ENCODE measurements at regions not wholly inside any gene's neighbourhood (a gene's known extent, or its start where the extent isn't known, plus 50 kb on each side); places are given as distances from the start of the nearest gene placed in this dataset.

- Histone ChIP-seq H3K4me1 (ENCODE audit: insufficient read depth, low read length) (no peaks in the 10 kb centered on the region), H3K36me3 (ENCODE audit: insufficient read depth, low read length) (no peaks in the 10 kb centered on the region), H3K4me3 (ENCODE audit: low read length) (no peak overlapping the region), H3K27ac (ENCODE audit: low read depth, low read length) (no peak overlapping the region), H3K27me3 (ENCODE audit: insufficient read depth, low read length, poor library complexity, severe bottlenecking) (no peaks in the 10 kb centered on the region), H3K9me3 (ENCODE audit: low read length) (no peaks in the 10 kb centered on the region)
- no peaks in the 10 kb centered on the region for H3K36me3 Mint-ChIP-seq
- H3K27me3 Mint-ChIP-seq: peaks cover 0 to 1% of the 10 kb centered on the region in 2 donors
- no peak overlapping the region for H3K27ac Mint-ChIP-seq
- CTCF ChIA-PET: no interaction called here
- H3K4me1 Mint-ChIP-seq: no peaks in the 10 kb centered on the region
- POLR2A ChIA-PET: no interaction called here
- H3K4me3 Mint-ChIP-seq: no peak overlapping the region
- H3K9me3 Mint-ChIP-seq: peaks cover 0 to 4% (median 2%) of the 10 kb centered on the region in 5 donors
- no peak for DNase-seq
These were observed 155.7 kb upstream of the TMEM72 start for GRCh38 chr10:44755481-44755880.

DNA sequence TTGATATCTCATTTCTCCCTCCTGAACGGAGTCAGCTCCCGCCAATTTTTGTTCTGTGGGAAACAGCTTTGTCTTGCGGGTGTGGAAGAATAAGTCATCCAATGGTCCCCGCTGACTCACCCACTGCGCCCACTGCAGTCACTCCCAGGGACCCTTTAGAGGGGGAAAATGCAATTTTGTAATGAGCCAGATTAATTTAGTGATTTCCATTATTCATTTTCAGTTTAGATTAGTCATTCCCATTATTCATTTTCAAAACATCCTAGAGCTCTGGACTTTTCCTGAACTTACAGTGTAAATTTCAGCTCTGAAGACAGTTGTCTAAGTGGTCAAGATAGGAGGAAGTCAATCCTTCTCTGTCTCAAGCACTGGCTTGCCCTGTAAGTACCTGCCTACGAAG, 154.9 kb upstream of the TMEM72 start:
- H3K4me3 ChIP-seq (ENCODE audit: low read length): no peak overlapping the region
- POLR2A ChIA-PET: no interaction called here
- Mint-ChIP-seq H3K27me3 (peaks cover 0 to 3% of the 10 kb centered on the region in 2 donors), H3K36me3 (no peaks in the 10 kb centered on the region), H3K4me3 (no peak overlapping the region), H3K27ac (no peak overlapping the region), H3K9me3 (peaks cover 0 to 4% (median 2%) of the 10 kb centered on the region in 5 donors), H3K4me1 (no peaks in the 10 kb centered on the region)
- H3K27me3 ChIP-seq (ENCODE audit: insufficient read depth, low read length, poor library complexity, severe bottlenecking): no peaks in the 10 kb centered on the region
- H3K4me1 ChIP-seq (ENCODE audit: insufficient read depth, low read length): no peaks in the 10 kb centered on the region
- DNase-seq: no peak
- no peaks in the 10 kb centered on the region for H3K9me3 ChIP-seq (ENCODE audit: low read length)
- CTCF ChIA-PET: no interaction called here
- H3K27ac ChIP-seq (ENCODE audit: low read depth, low read length): no peak overlapping the region
- no peaks in the 10 kb centered on the region for H3K36me3 ChIP-seq (ENCODE audit: insufficient read depth, low read length)

DNA sequence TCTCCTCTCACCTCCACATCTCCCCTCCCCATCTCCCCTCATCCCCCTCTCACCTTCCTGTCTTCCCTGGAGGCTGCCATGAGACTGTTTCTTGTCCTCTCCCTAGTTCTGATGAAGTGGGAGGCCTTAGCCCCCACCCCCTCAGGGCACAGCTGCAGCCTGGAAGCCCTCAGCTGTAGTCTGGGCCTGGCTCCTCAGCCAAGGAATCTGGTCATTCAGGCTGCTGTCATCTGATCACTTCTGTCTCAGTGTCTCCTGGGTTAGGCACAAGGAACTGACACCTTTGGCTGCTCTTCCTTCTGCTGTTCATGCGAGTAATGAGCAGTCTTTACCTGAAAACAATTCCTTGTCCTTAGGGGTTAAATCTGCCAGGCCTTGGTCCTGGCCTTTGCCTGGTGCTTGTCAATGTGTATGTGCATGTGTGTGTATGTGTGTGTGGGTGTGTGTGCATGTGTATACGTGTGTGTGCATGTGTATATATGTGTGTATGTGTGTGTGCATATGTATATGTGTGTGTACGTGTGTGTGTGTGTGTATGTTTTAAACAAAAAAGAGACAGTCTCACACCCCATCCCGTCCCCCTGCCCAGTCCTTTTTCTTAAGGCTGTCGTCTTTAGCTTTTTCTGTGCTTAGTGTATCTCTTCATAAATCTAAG, 153.5 kb upstream of the TMEM72 start:
- Mint-ChIP-seq H3K36me3 (no peaks in the 10 kb centered on the region), H3K27ac (no peak overlapping the region), H3K9me3 (peaks cover 0 to 4% (median 2%) of the 10 kb centered on the region in 5 donors), H3K27me3 (peaks cover 0 to 3% of the 10 kb centered on the region in 2 donors), H3K4me3 (no peak overlapping the region), H3K4me1 (no peaks in the 10 kb centered on the region)
- no peaks in the 10 kb centered on the region for H3K27me3 ChIP-seq (ENCODE audit: insufficient read depth, low read length, poor library complexity, severe bottlenecking)
- no peak overlapping the region for H3K27ac ChIP-seq (ENCODE audit: low read depth, low read length)
- ChIA-PET POLR2A (no interaction called here), CTCF (no interaction called here)
- H3K36me3 ChIP-seq (ENCODE audit: insufficient read depth, low read length): no peaks in the 10 kb centered on the region
- no peak overlapping the region for H3K4me3 ChIP-seq (ENCODE audit: low read length)
- no peaks in the 10 kb centered on the region for H3K4me1 ChIP-seq (ENCODE audit: insufficient read depth, low read length)
- H3K9me3 ChIP-seq (ENCODE audit: low read length): no peaks in the 10 kb centered on the region
- no peak for DNase-seq

DNA sequence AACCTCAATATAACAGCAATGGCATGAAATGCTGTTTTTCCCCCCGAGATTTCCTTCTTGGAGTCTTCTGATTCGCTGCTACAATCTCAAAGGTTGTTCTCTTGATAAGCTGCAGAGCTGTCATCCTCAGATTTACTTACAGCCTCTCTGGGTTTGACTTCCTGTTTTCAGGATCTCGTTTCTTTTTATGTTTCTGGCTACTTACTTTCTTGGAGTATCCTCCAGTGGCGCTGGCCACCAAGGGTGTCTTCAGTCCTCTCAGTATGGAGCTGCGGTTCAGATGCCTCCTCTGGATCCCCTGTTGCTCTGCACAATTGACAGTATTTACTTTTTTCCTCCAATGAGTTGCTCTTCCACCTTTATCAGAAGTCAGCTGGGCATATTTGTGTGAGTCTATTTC, 152.0 kb upstream of the TMEM72 start:
- Histone ChIP-seq H3K4me1 (ENCODE audit: insufficient read depth, low read length) (no peaks in the 10 kb centered on the region), H3K27ac (ENCODE audit: low read depth, low read length) (no peak overlapping the region), H3K9me3 (ENCODE audit: low read length) (no peaks in the 10 kb centered on the region), H3K36me3 (ENCODE audit: insufficient read depth, low read length) (no peaks in the 10 kb centered on the region), H3K4me3 (ENCODE audit: low read length) (no peak overlapping the region), H3K27me3 (ENCODE audit: insufficient read depth, low read length, poor library complexity, severe bottlenecking) (no peaks in the 10 kb centered on the region)
- CTCF ChIA-PET: no interaction called here
- peaks cover 0 to 3% of the 10 kb centered on the region in 2 donors for H3K27me3 Mint-ChIP-seq
- no peaks in the 10 kb centered on the region for H3K36me3 Mint-ChIP-seq
- peaks cover 0 to 5% (median 0%) of the 10 kb centered on the region in 5 donors for H3K9me3 Mint-ChIP-seq
- H3K4me3 Mint-ChIP-seq: no peak overlapping the region
- H3K27ac Mint-ChIP-seq: no peak overlapping the region
- DNase-seq: no peak
- H3K4me1 Mint-ChIP-seq: no peaks in the 10 kb centered on the region
- POLR2A ChIA-PET: no interaction called here

DNA sequence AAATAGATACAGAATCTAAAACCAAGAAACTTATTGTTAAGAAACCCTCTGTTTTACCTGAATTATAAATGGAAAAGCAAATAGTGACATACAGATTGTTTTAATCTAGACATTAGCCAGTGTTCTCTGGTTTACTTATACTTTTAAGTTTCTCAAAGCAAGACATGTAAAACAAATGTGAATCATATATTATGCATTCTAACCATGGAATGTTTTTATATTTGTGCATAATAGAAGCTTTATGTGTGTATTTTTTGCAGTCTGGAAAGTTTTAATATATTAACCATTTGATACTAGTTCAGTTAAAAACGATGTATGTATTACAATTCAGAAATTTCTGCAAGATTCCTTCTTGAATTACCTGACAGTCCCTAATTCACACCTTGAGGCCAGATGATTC, 150.6 kb upstream of the TMEM72 start:
- Mint-ChIP-seq H3K36me3 (no peaks in the 10 kb centered on the region), H3K9me3 (peaks cover 0 to 7% (median 2%) of the 10 kb centered on the region in 5 donors), H3K27me3 (peaks cover 0 to 3% of the 10 kb centered on the region in 2 donors), H3K27ac (no peak overlapping the region), H3K4me3 (no peak overlapping the region), H3K4me1 (no peaks in the 10 kb centered on the region)
- ChIA-PET POLR2A (no interaction called here), CTCF (no interaction called here)
- Histone ChIP-seq H3K27me3 (ENCODE audit: insufficient read depth, low read length, poor library complexity, severe bottlenecking) (no peaks in the 10 kb centered on the region), H3K27ac (ENCODE audit: low read depth, low read length) (no peak overlapping the region), H3K36me3 (ENCODE audit: insufficient read depth, low read length) (no peaks in the 10 kb centered on the region), H3K9me3 (ENCODE audit: low read length) (no peaks in the 10 kb centered on the region), H3K4me1 (ENCODE audit: insufficient read depth, low read length) (no peaks in the 10 kb centered on the region), H3K4me3 (ENCODE audit: low read length) (no peak overlapping the region)
- DNase-seq: no peak

DNA sequence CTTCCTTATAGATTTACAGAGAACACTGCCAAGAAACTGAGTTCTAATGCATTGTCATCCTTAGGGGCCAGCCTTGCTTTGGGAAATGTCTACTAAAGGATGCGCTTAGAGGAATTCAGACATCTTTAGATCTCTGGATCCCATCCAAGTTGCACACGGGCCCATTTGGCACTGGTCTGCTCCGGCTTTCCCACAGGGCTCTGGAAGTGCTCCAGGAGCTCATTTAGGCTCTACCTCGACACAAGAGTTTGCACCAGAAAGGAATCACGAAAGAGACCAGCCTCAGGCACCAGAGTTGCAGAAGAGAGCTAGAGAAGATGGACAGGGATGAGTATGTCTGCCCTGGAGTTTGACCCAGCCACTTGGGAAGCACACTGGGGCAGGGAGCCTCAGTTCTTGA, 150.1 kb upstream of the TMEM72 start:
- H3K36me3 Mint-ChIP-seq: no peaks in the 10 kb centered on the region
- no peak overlapping the region for H3K27ac Mint-ChIP-seq
- CTCF ChIA-PET: no interaction called here

DNA sequence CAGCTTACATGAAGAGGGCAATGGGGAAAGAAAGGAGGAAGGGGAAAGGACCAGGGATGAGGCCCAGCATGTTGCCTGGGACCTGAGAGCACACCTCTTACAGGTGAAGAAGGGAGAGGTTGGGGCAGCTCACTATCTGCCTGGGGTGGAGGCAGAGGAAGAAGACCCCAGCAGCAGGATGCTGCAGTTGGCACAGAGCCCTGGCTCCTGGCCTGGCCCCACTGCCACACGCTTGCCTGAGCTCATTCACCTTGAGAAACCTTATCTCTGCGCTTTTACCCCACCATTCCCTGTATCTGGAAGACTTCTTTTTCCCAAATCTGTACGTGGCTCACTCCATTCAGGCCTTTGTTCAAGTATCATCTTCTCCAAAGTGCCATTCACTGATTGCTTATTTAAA, 147.8 kb upstream of the TMEM72 start:
- no peaks in the 10 kb centered on the region for H3K27me3 ChIP-seq (ENCODE audit: insufficient read depth, low read length, poor library complexity, severe bottlenecking)
- CTCF ChIA-PET: no interaction called here
- H3K36me3 ChIP-seq (ENCODE audit: insufficient read depth, low read length): no peaks in the 10 kb centered on the region
- no peak overlapping the region for H3K4me3 ChIP-seq (ENCODE audit: low read length)
- no peak overlapping the region for H3K4me3 Mint-ChIP-seq
- H3K9me3 ChIP-seq (ENCODE audit: low read length): no peaks in the 10 kb centered on the region
- H3K27ac ChIP-seq (ENCODE audit: low read depth, low read length): no peak overlapping the region
- no peaks in the 10 kb centered on the region for H3K4me1 ChIP-seq (ENCODE audit: insufficient read depth, low read length)
- no peaks in the 10 kb centered on the region for H3K36me3 Mint-ChIP-seq
- POLR2A ChIA-PET: no interaction called here
- no peak overlapping the region for H3K27ac Mint-ChIP-seq
- H3K27me3 Mint-ChIP-seq: peaks cover 0 to 3% of the 10 kb centered on the region in 2 donors
- H3K9me3 Mint-ChIP-seq: peaks cover 0 to 3% (median 2%) of the 10 kb centered on the region in 5 donors
- no peak for DNase-seq
- no peaks in the 10 kb centered on the region for H3K4me1 Mint-ChIP-seq

More for the DNA sequence above, 150.1 kb upstream of the TMEM72 start:
- Mint-ChIP-seq H3K27me3 (peaks cover 0 to 3% of the 10 kb centered on the region in 2 donors), H3K9me3 (peaks cover 0 to 7% (median 2%) of the 10 kb centered on the region in 5 donors), H3K4me3 (no peak overlapping the region), H3K4me1 (no peaks in the 10 kb centered on the region)
- Histone ChIP-seq H3K9me3 (ENCODE audit: low read length) (no peaks in the 10 kb centered on the region), H3K4me1 (ENCODE audit: insufficient read depth, low read length) (no peaks in the 10 kb centered on the region), H3K27me3 (ENCODE audit: insufficient read depth, low read length, poor library complexity, severe bottlenecking) (no peaks in the 10 kb centered on the region), H3K4me3 (ENCODE audit: low read length) (no peak overlapping the region), H3K27ac (ENCODE audit: low read depth, low read length) (no peak overlapping the region), H3K36me3 (ENCODE audit: insufficient read depth, low read length) (no peaks in the 10 kb centered on the region)
- DNase-seq: no peak
- POLR2A ChIA-PET: no interaction called here

DNA sequence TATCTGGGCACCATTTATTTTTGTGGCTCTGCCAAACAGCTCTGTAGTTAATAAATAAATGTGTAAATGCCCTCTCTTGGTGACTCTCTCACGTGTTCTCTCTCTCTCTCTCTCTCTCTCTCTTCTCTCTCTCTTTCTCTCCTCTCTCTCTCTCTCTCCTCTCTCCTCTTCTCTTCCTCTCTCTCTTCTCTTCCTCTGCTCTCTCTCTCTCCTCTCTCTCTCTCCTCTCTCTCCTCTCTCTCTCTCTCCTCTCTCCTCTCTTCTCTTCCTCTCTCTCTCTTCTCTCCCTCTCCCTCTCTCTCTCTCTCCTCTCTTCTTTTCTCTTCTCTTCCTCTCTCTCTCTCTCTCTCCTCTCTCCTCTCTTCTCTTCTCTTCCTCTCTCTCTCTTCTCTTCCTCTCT, 145.8 kb upstream of the TMEM72 start:
- no peak overlapping the region for H3K27ac Mint-ChIP-seq

More for the DNA sequence above, 145.8 kb upstream of the TMEM72 start:
- no peak overlapping the region for H3K4me3 ChIP-seq (ENCODE audit: low read length)
- H3K27ac ChIP-seq (ENCODE audit: low read depth, low read length): no peak overlapping the region
- no peaks in the 10 kb centered on the region for H3K4me1 ChIP-seq (ENCODE audit: insufficient read depth, low read length)
- no peaks in the 10 kb centered on the region for H3K27me3 ChIP-seq (ENCODE audit: insufficient read depth, low read length, poor library complexity, severe bottlenecking)
- H3K27me3 Mint-ChIP-seq: peaks cover 5 to 11% of the 10 kb centered on the region in 2 donors
- H3K4me3 Mint-ChIP-seq: no peak overlapping the region
- H3K36me3 Mint-ChIP-seq: no peaks in the 10 kb centered on the region
- H3K9me3 Mint-ChIP-seq: peaks cover 0 to 7% (median 0%) of the 10 kb centered on the region in 5 donors
- no peaks in the 10 kb centered on the region for H3K36me3 ChIP-seq (ENCODE audit: insufficient read depth, low read length)
- ChIA-PET POLR2A (no interaction called here), CTCF (no interaction called here)
- H3K4me1 Mint-ChIP-seq: no peaks in the 10 kb centered on the region
- H3K9me3 ChIP-seq (ENCODE audit: low read length): no peaks in the 10 kb centered on the region
- DNase-seq: no peak

All from CD8-positive, alpha-beta memory T cell (primary cell).